Caki2 (cell line): ENCODE measurements at regions not wholly inside any gene's neighbourhood (a gene's known extent, or its start where the extent isn't known, plus 50 kb on each side); places are given as distances from the start of the nearest gene placed in this dataset.

Experiments used
- DNase-seq: peaks from one replicate; pipeline ENCODE4 v3.0.0-alpha.2; 2015; ENCODE audit warnings: low read depth
- in situ Hi-C: cut with HindIII; loops from 2 replicates; pipeline ENCODE4 v1.10.0; 2016; ENCODE audit warnings: low sequenced_read_pairs, low pct_unique_long_range_greater_than_20kb, mixed read lengths

GRCh38 chr1:199678771-199679170 is 348.7 kb upstream of the NR5A2 start:
- in situ Hi-C loops: loop anchor here (25.0 kb wide), 1 partner anchor 509 kb away; no protein-coding TSS in a partner anchor

DNA sequence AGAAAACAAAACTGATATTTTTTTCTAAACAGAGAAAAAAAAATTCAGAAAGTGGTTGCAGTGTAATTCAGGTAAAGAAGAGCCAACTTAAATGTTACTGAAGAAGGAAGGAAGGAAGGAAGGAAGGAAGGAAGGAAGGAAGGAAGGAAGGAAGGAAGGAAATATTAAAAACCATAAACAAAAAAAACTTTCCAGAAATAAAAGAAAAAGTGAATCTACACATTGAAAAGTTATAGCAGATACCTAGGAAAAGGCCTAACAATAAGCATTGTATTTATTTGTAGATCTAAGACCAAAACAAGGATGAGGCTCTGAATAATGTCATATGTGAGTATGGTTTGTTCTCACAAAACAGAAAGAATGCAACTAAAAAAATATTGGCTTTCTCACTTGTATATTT is 345.4 kb upstream of the NR5A2 start:
- in situ Hi-C loops: loop anchor here (25.0 kb wide), 1 partner anchor 505 kb away; no protein-coding TSS in a partner anchor
- DNase-seq: no peak

More at GRCh38 chr1:199678771-199679170, 348.7 kb upstream of the NR5A2 start:
- DNase-seq: no peak

DNA sequence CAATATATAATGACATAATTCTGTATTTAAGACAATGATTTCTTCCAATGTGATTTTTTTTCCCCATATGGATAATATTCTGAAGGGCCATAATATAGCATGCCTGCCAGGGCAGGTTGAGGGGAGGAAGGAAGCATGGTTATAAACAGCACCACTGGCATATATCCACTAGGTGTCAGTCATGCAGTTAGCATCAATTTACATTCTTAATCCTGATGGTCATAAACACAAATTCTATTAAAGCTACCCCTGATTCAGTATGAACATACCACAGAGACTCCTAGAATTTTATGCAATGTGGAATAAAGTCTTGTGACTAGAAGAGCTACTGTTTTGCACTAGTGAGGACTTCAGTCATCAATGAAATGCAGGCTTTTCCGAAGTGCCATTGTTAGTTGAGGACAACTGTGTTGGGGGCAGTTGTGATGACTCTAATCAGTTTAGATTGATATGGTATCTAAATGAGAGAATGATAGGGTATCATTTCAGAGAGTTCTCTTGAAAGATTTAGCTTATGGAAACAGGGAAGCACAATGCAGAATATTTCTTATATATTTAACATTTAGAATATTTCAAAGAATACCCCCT is 342.7 kb upstream of the NR5A2 start:
- in situ Hi-C loops: loop anchor here (25.0 kb wide), 1 partner anchor 503 kb away; no protein-coding TSS in a partner anchor

GRCh38 chr1:199685369-199685768 is 342.1 kb upstream of the NR5A2 start:
- in situ Hi-C loops: loop anchor here (25.0 kb wide), 1 partner anchor 502 kb away; no protein-coding TSS in a partner anchor
- DNase-seq: peak; percentile 38

More for the DNA sequence above, 342.7 kb upstream of the NR5A2 start:
- DNase-seq: peak; percentile 50

- in situ Hi-C loops: loop anchor here (25.0 kb wide), 1 partner anchor 500 kb away; no protein-coding TSS in a partner anchor
- DNase-seq: no peak
Measured at GRCh38 chr1:199687321-199687720, 340.2 kb upstream of the NR5A2 start.

GRCh38 chr1:199688133-199688676 is 339.3 kb upstream of the NR5A2 start:
- in situ Hi-C loops: loop anchor here (25.0 kb wide), 1 partner anchor 499 kb away; no protein-coding TSS in a partner anchor
- no peak for DNase-seq

- in situ Hi-C loops: loop anchor here (25.0 kb wide), 1 partner anchor 499 kb away; no protein-coding TSS in a partner anchor
- DNase-seq: no peak
Measured at GRCh38 chr1:199688774-199689173, 338.7 kb upstream of the NR5A2 start.

DNA sequence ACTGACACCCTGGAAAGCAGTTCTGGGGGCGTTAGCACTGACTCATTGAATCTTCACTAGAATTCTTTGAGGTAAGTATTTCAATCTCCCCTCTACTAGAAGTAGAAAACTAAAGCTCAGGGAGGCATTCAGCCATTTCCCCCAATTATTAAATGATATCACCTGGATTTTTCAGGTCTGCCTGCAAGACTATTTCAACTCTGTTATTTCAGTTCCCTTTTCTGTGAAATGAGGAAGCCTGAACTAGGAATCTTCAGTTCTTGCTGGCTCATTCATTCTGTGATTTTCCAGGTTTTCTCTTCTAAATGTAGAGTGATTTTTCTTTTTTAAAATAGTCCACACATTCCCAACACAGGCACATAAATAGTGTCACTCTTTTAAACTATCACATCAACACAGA is 337.0 kb upstream of the NR5A2 start:
- in situ Hi-C loops: loop anchor here (25.0 kb wide), 1 partner anchor 497 kb away; no protein-coding TSS in a partner anchor

GRCh38 chr1:199691540-199691939 is 336.0 kb upstream of the NR5A2 start:
- peak; percentile 58 for DNase-seq
- in situ Hi-C loops: loop anchor here (25.0 kb wide), 1 partner anchor 496 kb away; no protein-coding TSS in a partner anchor

More for the DNA sequence above, 337.0 kb upstream of the NR5A2 start:
- no peak for DNase-seq

DNA sequence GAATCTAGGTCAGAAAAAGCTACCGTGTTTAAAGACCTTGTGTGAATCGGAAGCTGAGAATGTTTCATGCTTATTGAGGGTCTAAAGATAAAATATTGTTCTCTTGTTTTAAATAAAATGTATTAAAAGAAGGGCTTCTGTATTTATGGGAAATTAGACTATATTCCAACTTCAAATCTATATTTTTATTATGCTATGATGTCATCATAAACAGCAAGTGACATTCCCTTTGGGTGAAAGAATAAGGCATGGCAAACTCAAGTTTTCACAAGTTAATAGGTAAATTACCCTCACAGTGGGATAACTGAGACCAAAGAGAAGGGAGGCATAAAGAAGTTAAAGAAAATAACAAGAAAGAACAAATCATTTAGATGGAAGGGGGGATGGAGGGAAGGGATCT is 333.8 kb upstream of the NR5A2 start:
- in situ Hi-C loops: loop anchor here (25.0 kb wide), 1 partner anchor 494 kb away; no protein-coding TSS in a partner anchor
- no peak for DNase-seq

DNA sequence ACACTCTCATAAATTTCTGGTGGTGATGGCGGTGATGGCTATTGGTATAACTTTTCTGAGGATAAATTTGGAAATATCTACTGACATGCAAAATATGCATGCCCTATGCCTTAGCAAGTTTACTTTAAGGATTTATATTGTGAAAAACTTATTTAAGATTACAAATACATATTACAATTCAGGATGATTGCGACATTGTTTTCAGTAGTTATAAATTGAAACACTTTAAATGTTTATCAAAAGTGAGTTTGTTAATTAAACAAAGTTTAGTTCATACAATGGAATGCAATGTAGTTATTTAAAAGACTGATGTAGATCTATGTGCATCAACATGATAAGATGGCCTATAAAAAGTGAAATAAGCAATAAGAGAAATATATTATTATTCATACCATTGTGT is 331.3 kb upstream of the NR5A2 start:
- in situ Hi-C loops: loop anchor here (25.0 kb wide), 1 partner anchor 491 kb away; no protein-coding TSS in a partner anchor
- DNase-seq: no peak

- no peak for DNase-seq
- in situ Hi-C loops: loop anchor here (25.0 kb wide), 1 partner anchor 489 kb away; no protein-coding TSS in a partner anchor
Measured at GRCh38 chr1:199698222-199698621, 329.3 kb upstream of the NR5A2 start.

- DNase-seq: no peak
- in situ Hi-C loops: no loop called here
Measured at GRCh38 chr1:199700551-199700950, 327.0 kb upstream of the NR5A2 start.

DNA sequence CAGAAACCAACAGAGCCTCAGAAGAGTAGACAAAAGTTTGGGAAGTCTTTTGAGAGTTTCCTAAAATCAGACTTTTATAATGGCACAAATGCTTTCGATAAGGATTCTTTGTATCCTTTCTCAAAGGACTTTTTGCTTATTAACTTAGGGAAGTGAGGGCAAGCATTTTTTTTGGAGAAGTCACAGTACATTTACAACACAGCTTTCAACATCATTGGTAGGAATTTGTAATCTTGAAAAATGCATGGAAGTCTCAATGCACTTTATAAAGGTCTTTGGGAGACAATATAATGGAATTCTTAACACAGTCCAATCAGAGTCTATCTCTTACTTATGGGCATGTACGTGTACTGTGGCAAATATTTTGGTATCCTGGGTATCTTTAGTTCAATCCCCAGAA is 325.8 kb upstream of the NR5A2 start:
- no peak for DNase-seq
- in situ Hi-C loops: no loop called here

DNA sequence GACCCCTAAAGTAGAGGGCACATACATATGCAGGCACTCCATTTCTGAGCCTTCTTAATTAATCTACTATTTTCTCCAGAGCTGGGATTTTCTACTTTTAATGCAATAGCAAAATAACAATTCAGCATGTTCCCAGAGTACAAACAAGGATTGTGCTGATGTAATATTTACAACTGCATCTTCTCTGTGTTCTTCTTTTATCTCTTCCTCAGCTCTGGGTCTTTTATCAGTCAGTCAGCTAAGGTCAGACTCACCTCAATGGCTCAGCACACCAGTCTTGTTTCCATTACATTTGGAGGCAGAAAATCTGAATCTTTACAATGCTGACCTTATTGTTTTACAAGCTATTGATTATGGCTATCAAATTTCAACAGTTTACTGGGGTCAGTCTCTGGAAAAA is 323.3 kb upstream of the NR5A2 start:
- in situ Hi-C loops: no loop called here

GRCh38 chr1:199705825-199706224 is 321.7 kb upstream of the NR5A2 start:
- DNase-seq: no peak

More for the DNA sequence above, 323.3 kb upstream of the NR5A2 start:
- DNase-seq: no peak

GRCh38 chr1:199706826-199707606 is 320.5 kb upstream of the NR5A2 start:
- in situ Hi-C loops: no loop called here
- no peak for DNase-seq

More at GRCh38 chr1:199705825-199706224, 321.7 kb upstream of the NR5A2 start:
- in situ Hi-C loops: no loop called here

DNA sequence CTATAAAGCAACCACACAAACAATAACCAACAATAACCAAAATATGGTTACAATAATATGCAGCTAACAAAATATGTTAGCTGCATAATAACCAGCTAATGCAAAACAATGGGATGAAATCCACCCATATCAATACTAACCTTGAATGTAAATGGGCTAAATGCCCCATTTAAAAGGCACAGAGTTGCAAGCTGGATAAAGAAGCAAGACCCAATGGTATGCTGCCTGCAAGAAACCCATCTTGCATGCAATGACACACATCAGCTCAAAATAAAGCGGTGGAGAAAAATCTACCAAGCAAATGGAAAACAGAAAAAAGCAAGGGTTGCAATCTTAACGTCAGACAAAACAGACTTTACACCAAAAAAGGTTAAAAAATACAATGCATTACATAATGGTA is 316.5 kb upstream of the NR5A2 start:
- no peak for DNase-seq

GRCh38 chr1:199716729-199717128 is 310.8 kb upstream of the NR5A2 start:
- in situ Hi-C loops: no loop called here
- DNase-seq: no peak

More for the DNA sequence above, 316.5 kb upstream of the NR5A2 start:
- in situ Hi-C loops: no loop called here
